Prostate gland (tissue), 2 donors: ENCODE measurements at regions not wholly inside any gene's neighbourhood (a gene's known extent, or its start where the extent isn't known, plus 50 kb on each side); places are given as distances from the start of the nearest gene placed in this dataset.

ENCODE experiments used
- POLR2A ChIP-seq: fragments of 450-650 bp; IDR thresholded peaks from one replicate; pipeline ENCODE4 v1.6.1; 2016; ENCODE audit warnings: antibody characterized with exemption, mild to moderate bottlenecking
- POLR2AphosphoS5 ChIP-seq: sonication (generic); formaldehyde crosslinking; IDR thresholded peaks from one replicate; pipeline ENCODE4 v1.6.1; 2017; ENCODE audit warnings: antibody characterized with exemption
- TF ChIP-seq, protein P1 (sequence below), 4 experiments: fragments of 200-600 bp in 2 of 4; fragments of 450-650 bp in 2 of 4; sonication (generic) in 2 of 4; IDR thresholded peaks; 1 replicate in 3 of 4; 2 replicates in 1 of 4; pipeline ENCODE4 v1.5.1; 2016 to 2019; ENCODE audit warnings: antibody characterized with exemption in 4 of 4, mild to moderate bottlenecking in 2 of 4, moderate library complexity in 2 of 4

DNA sequence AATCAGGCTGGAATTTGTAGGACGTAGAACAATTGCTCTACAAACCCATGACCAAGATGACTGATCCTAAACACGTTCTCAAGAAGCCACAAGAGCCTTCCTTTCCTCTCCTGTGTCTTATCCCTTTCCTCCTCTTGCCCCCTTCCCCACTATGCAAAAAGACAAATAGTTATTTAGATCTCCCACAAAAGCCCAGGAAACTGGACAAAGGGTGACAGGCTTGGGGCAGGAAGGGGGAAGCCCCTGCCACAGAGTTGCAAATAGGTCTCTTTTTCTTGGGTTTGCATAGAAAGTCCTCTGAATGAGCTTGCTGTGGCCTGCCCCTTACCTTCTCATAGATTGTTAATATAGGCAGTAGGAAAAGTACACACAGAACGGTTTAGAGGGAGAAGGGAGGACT is 377.1 kb upstream of the BTBD3 start:
- no peak for TF ChIP-seq POLR2AphosphoS5
- TF ChIP-seq, protein P1, sequence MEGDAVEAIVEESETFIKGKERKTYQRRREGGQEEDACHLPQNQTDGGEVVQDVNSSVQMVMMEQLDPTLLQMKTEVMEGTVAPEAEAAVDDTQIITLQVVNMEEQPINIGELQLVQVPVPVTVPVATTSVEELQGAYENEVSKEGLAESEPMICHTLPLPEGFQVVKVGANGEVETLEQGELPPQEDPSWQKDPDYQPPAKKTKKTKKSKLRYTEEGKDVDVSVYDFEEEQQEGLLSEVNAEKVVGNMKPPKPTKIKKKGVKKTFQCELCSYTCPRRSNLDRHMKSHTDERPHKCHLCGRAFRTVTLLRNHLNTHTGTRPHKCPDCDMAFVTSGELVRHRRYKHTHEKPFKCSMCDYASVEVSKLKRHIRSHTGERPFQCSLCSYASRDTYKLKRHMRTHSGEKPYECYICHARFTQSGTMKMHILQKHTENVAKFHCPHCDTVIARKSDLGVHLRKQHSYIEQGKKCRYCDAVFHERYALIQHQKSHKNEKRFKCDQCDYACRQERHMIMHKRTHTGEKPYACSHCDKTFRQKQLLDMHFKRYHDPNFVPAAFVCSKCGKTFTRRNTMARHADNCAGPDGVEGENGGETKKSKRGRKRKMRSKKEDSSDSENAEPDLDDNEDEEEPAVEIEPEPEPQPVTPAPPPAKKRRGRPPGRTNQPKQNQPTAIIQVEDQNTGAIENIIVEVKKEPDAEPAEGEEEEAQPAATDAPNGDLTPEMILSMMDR (IDR thresholded peaks at IDR 0.05) = no peak
- no peak for TF ChIP-seq POLR2A
